GM19395 (cell line): ENCODE measurements at regions not wholly inside any gene's neighbourhood (a gene's known extent, or its start where the extent isn't known, plus 50 kb on each side); places are given as distances from the start of the nearest gene placed in this dataset.
"Not testable (repeated sequence)": the region's sequence is repeated elsewhere in the genome, so short reads cannot be mapped to it uniquely, and the experiment has no call there.

Experiments used
- ATAC-seq: cut with Tn5 transposase; IDR thresholded peaks from one replicate; pipeline ENCODE4 v1.9.1; 2021; ENCODE audit warnings: mild to moderate bottlenecking, moderate library complexity; ENCODE audit not compliant: unreplicated experiment

- no peak for ATAC-seq
Observed at GRCh38 chr13:66074018-66074615, 1156.0 kb downstream of the PCDH9 start.

GRCh38 chr13:66072097-66072496 lies 1158.0 kb downstream of the PCDH9 start:
- not testable (repeated sequence) for ATAC-seq

- no peak for ATAC-seq
Observed at GRCh38 chr13:66071608-66072007, 1158.5 kb downstream of the PCDH9 start.

GRCh38 chr13:66071029-66071428 lies 1159.1 kb downstream of the PCDH9 start:
- ATAC-seq, result no peak

- no peak for ATAC-seq
Observed at GRCh38 chr13:66069570-66069969, 1160.6 kb downstream of the PCDH9 start.

- no peak for ATAC-seq
Observed at GRCh38 chr13:66068683-66069082, 1161.5 kb downstream of the PCDH9 start.

GRCh38 chr13:66048888-66049287 lies 1181.2 kb downstream of the PCDH9 start:
- no peak for ATAC-seq

GRCh38 chr13:66040506-66040905 lies 1189.6 kb downstream of the PCDH9 start:
- ATAC-seq, result no peak

GRCh38 chr13:66037096-66037495 lies 1193.0 kb downstream of the PCDH9 start:
- no peak for ATAC-seq

- ATAC-seq, result no peak
Observed at GRCh38 chr13:66036636-66037035, 1193.5 kb downstream of the PCDH9 start.

- no peak for ATAC-seq
Observed at GRCh38 chr13:66036024-66036614, 1194.0 kb downstream of the PCDH9 start.

- no peak for ATAC-seq
Observed at GRCh38 chr13:66033924-66034323, 1196.2 kb downstream of the PCDH9 start.

- ATAC-seq, result no peak
Observed at GRCh38 chr13:66021846-66022245, 1208.3 kb downstream of the PCDH9 start.

GRCh38 chr13:66014771-66015170 lies 1215.4 kb downstream of the PCDH9 start:
- ATAC-seq, result no peak

- ATAC-seq, result no peak
Observed at GRCh38 chr13:66009241-66009640, 1220.9 kb downstream of the PCDH9 start.

- ATAC-seq, result no peak
Observed at GRCh38 chr13:66003558-66003957, 1226.6 kb downstream of the PCDH9 start.

- no peak for ATAC-seq
Observed at GRCh38 chr13:66001140-66001539, 1229.0 kb downstream of the PCDH9 start.

- no peak for ATAC-seq
Observed at GRCh38 chr13:65999411-65999810, 1230.7 kb downstream of the PCDH9 start.

GRCh38 chr13:65990684-65991083 lies 1239.5 kb downstream of the PCDH9 start:
- ATAC-seq, result no peak

GRCh38 chr13:65985612-65986011 lies 1244.5 kb downstream of the PCDH9 start:
- ATAC-seq, result no peak

- no peak for ATAC-seq
Observed at GRCh38 chr13:65977525-65977924, 1252.6 kb downstream of the PCDH9 start.

GRCh38 chr13:65971541-65971940 lies 1258.6 kb downstream of the PCDH9 start:
- no peak for ATAC-seq

GRCh38 chr13:65966991-65967451 lies 1263.1 kb downstream of the PCDH9 start:
- ATAC-seq, result no peak
